Colonic mucosa (tissue), 4 donors: ENCODE measurements at regions not wholly inside any gene's neighbourhood (a gene's known extent, or its start where the extent isn't known, plus 50 kb on each side); places are given as distances from the start of the nearest gene placed in this dataset.
"Not testable (repeated sequence)": the region's sequence is repeated elsewhere in the genome, so short reads cannot be mapped to it uniquely, and the experiment has no call there.

Experiments
- DNase-seq: peaks from one replicate; pipeline ENCODE4 v3.0.0-alpha.2; 2020
- H3K27ac ChIP-seq: fragments of 200-600 bp; one replicate; pipeline ENCODE4 v1.8.0; 2021
- H3K27me3 ChIP-seq: fragments of 200-600 bp; one replicate; pipeline ENCODE4 v1.8.0; 2021
- H3K36me3 ChIP-seq: fragments of 200-600 bp; one replicate; pipeline ENCODE4 v1.8.0; 2021
- H3K4me1 ChIP-seq: fragments of 200-600 bp; one replicate; pipeline ENCODE4 v1.8.0; 2021; ENCODE audit warnings: mild to moderate bottlenecking
- H3K4me3 ChIP-seq: fragments of 200-600 bp; one replicate; pipeline ENCODE4 v1.8.0; 2021
- H3K9ac ChIP-seq, 2 donors: one replicate each; pipeline ENCODE4 v1.7.0; 2013; ENCODE audit warnings: control low read depth in 2 of 2, low read depth in 2 of 2, low read length in 2 of 2
- H3K9me3 ChIP-seq: fragments of 200-600 bp; one replicate; pipeline ENCODE4 v1.8.0; 2021
- CTCF ChIP-seq: fragments of 200-600 bp; IDR thresholded peaks from one replicate; pipeline ENCODE4 v1.8.0; 2022; ENCODE audit warnings: antibody characterized with exemption, mild to moderate bottlenecking
- intact Hi-C: fragments of 100-400 bp; cut with DNase I; formaldehyde crosslinking; loops from one replicate; pipeline ENCODE4 v1.14.1; 2022
- donor health status: healthy.
- donor health status: DM: no; HTN: no; CAD: no.
- donor health status: DM: no; HTN: no; CAD: no.

DNA sequence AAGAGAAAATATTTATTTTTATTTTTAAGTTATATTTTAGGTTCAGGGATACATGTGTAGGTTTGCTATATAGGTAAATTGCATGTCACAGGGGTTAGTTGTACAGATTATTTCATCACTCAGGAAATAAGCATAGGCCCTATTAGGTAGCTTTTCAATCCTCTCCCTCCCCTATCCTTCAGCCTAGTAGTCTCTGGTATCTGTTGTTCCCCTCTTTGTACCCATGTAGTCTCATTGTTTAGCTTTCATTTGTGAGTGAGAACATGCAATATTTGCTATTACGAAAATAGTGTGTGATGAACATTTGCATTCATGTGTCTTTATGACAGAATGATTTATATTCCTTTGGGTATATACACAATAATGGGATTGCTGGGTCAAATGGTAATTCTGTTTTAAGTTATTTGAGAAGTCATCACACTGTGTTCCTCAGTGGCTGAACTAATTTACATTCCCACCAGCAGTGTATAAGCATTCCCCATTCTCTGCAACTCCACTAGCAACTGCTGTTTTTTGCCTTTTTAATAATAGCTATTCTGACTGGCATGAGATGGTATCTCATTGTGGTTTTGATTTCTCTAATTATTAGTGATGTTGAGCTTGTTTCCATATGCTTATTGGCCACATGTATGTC lies 863.3 kb downstream of the TTLL7 start:
- intact Hi-C loops, H3K9me3 ChIP-seq, H3K4me3 ChIP-seq, H3K27ac ChIP-seq, H3K4me1 ChIP-seq, H3K36me3 ChIP-seq, DNase-seq, H3K27me3 ChIP-seq, H3K9ac ChIP-seq: not testable (repeated sequence)

DNA sequence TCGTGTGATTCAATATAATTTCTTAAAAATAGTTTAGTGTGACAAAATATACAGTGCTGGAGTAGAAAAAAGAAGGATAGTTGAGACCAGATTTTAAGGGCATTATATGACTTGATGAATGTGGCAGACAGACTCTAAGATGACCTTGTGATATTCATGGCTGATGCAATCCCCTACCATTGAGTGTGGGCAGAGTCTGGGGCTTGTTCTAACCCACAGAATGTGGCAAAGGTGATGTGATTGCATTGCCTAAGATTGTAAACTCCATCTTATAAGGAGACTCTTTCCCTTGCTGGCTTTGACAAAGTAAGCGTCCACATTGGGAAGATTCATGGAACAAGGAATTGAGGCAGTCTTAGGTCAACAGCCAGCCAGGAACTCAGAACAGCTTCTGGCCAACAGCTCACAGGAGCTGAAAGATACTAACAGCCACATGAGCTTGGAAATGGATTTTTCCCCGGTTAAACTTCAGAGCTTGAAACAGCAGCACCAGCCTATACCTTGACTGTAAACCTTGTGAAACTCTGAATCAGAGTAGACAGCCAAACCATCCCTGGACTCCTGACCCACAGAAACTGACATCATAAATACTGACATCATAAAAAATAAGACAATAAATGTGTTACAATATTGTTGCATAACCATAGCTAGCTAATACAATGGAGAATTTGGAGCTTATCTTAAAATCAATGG lies 864.5 kb downstream of the TTLL7 start:
- H3K36me3 ChIP-seq, H3K9me3 ChIP-seq, DNase-seq, intact Hi-C loops, H3K27me3 ChIP-seq, H3K9ac ChIP-seq, H3K4me3 ChIP-seq, H3K27ac ChIP-seq, H3K4me1 ChIP-seq: not testable (repeated sequence)

- no peak for TF ChIP-seq CTCF
- H3K27ac ChIP-seq, result no peak overlapping the region
- no peak overlapping the region for H3K9ac ChIP-seq
- H3K4me3 ChIP-seq, result no peak overlapping the region
- no peaks in the 10 kb centered on the region for H3K27me3 ChIP-seq
- intact Hi-C loops, result no loop called here
- DNase-seq, result no peak
- H3K4me1 ChIP-seq, result no peaks in the 10 kb centered on the region
- no peaks in the 10 kb centered on the region for H3K9me3 ChIP-seq
- no peaks in the 10 kb centered on the region for H3K36me3 ChIP-seq
These were observed 867.3 kb downstream of the TTLL7 start for GRCh38 chr1:83131692-83131955.

DNA sequence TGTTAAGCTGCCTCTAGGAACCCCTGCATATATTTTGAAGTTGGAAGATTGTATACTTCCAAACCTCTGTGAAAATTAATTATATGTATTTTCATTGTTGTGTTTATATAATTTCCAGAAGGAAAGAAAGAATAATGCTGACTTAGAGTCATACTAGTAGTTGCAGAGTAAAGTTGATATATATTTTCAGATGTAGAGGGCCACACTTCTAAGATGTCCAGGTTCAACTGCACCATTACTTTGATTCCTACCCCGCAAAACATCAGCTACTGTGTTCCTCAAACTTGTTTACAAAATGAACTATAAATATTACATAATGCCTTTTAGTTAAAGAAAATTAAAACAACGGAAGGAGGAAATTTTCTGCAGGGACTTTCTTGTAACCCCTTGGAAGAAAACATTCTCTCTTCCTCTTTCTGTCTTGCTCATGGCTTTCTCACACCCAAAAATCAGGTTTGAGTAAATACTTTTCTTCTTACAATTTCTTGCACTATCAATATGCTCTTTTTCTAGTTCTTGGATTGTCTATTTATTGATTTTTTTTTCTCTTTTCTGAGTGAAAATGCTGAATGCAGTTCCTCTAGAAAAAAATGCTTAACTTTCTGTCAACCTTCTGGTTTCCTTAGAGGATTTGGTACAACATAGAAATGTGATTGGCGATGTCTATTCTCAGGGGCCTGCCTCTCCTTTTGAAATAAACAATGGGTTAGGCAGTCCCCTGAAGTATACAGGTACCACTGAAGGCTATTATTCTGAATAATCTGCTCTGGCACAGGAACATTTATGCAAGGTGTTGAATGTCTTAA lies 867.8 kb downstream of the TTLL7 start:
- H3K27ac ChIP-seq, result no peak overlapping the region
- TF ChIP-seq CTCF, result no peak
- intact Hi-C loops, result no loop called here
- no peaks in the 10 kb centered on the region for H3K27me3 ChIP-seq
- no peaks in the 10 kb centered on the region for H3K36me3 ChIP-seq
- DNase-seq, result no peak
- H3K9me3 ChIP-seq, result no peaks in the 10 kb centered on the region
- H3K4me3 ChIP-seq, result no peak overlapping the region
- H3K9ac ChIP-seq, result no peak overlapping the region
- no peaks in the 10 kb centered on the region for H3K4me1 ChIP-seq

DNA sequence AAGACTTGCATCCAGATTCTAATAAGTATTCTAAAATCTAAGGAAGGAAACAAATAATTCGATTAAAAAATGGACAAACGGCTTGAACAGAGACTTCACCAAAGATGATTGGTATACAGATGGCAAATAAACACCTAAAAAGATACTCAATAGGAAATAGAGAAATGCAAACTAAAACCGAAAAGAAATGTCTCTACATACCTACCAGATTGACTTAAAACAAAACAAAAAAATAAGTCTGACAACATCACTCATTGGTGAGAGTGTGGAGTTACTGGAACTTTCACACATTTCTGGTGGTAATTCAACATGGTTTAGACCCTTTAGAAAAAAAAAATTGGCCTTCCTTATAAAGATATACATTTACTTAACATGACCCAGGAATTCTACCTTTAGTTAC lies 869.8 kb downstream of the TTLL7 start:
- Histone ChIP-seq H3K9ac (no peak overlapping the region), H3K36me3 (no peaks in the 10 kb centered on the region), H3K4me3 (no peak overlapping the region), H3K27me3 (no peaks in the 10 kb centered on the region), H3K27ac (no peak overlapping the region), H3K4me1 (no peaks in the 10 kb centered on the region), H3K9me3 (no peaks in the 10 kb centered on the region)
- no peak for TF ChIP-seq CTCF
- intact Hi-C loops, result no loop called here
- DNase-seq, result no peak

DNA sequence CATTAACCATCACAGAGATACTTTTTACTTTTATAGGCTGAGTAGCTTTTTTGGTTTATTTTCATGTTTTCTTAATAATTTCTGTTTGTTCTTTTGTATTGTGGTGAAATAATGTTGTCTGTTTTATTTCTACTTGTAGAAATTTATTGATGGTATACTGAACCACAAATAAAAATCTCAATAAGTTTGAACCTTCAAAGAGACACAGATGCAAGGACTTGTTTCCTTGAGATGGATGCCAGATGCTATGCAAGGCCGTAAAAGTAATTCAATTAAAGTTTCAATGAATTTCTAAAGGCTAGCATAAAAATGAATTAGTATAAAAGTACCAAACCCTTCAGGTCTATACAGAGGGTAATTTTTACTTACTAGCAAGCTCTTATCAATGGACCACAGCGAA lies 873.5 kb downstream of the TTLL7 start:
- no peak for DNase-seq
- no peaks in the 10 kb centered on the region for H3K36me3 ChIP-seq
- TF ChIP-seq CTCF, result no peak
- no peaks in the 10 kb centered on the region for H3K9me3 ChIP-seq
- H3K4me3 ChIP-seq, result no peak overlapping the region
- no peak overlapping the region for H3K9ac ChIP-seq
- H3K27me3 ChIP-seq, result no peaks in the 10 kb centered on the region
- H3K4me1 ChIP-seq, result no peaks in the 10 kb centered on the region
- intact Hi-C loops, result no loop called here
- no peak overlapping the region for H3K27ac ChIP-seq
